Ammon's horn (tissue), 1 donor: ENCODE measurements at regions not wholly inside any gene's neighbourhood (a gene's known extent, or its start where the extent isn't known, plus 50 kb on each side); places are given as distances from the start of the nearest gene placed in this dataset.
"Not testable (repeated sequence)": the region's sequence is repeated elsewhere in the genome, so short reads cannot be mapped to it uniquely, and the experiment has no call there.

ENCODE experiments used
- DNase-seq: peaks from one replicate; pipeline ENCODE4 v3.0.0-alpha.2; 2016; ENCODE audit warnings: low spot score

GRCh38 chr4:8675906-8676305, 83.3 kb downstream of the CPZ start:
- DNase-seq = no peak

- no peak for DNase-seq
Observed at GRCh38 chr4:8675383-8675782, 82.8 kb downstream of the CPZ start.

- DNase-seq = no peak
Observed at GRCh38 chr4:8674311-8674885, 81.8 kb downstream of the CPZ start.

- DNase-seq = not testable (repeated sequence)
Observed at GRCh38 chr4:8673106-8673505, 80.5 kb downstream of the CPZ start.

- DNase-seq = no peak
Observed at GRCh38 chr4:8672486-8672885, 79.9 kb downstream of the CPZ start.

- DNase-seq = no peak
Observed at GRCh38 chr4:8671712-8672290, 79.2 kb downstream of the CPZ start.
